SK-N-SH treated with all-trans-retinoic acid at 6 μM for 48 hours (cell line): ENCODE measurements at regions not wholly inside any gene's neighbourhood (a gene's known extent, or its start where the extent isn't known, plus 50 kb on each side); places are given as distances from the start of the nearest gene placed in this dataset.

ENCODE experiments used
- ATAC-seq: fragments of 200-7000 bp; cut with Tn5 transposase; 3 replicates; pipeline ENCODE4 v1.9.1; 2020; ENCODE audit warnings: mild to moderate bottlenecking, moderate library complexity
- ARNTL ChIP-seq: fragments of 450-650 bp; formaldehyde crosslinking; IDR thresholded peaks from 2 replicates; pipeline ENCODE4 v1.5.0; 2020; ENCODE audit warnings: low read depth, mild to moderate bottlenecking, moderate library complexity, borderline replicate concordance
- CSDC2 ChIP-seq: fragments of 250-450 bp; sonication (Bioruptor Pico); IDR thresholded peaks from 2 replicates; pipeline ENCODE4 v1.5.0; 2020; ENCODE audit warnings: mild to moderate bottlenecking, moderate library complexity
- CSRNP3 ChIP-seq: fragments of 250-450 bp; sonication (Bioruptor Pico); IDR thresholded peaks from 2 replicates; pipeline ENCODE4 v1.5.1; 2021; ENCODE audit warnings: mild to moderate bottlenecking, moderate library complexity
- GLIS3 ChIP-seq: fragments of 250-450 bp; sonication (Bioruptor Pico); IDR thresholded peaks from 2 replicates; pipeline ENCODE4 v1.5.0; 2020; ENCODE audit warnings: mild to moderate bottlenecking, moderate library complexity
- ISL1 ChIP-seq: fragments of 250-450 bp; sonication (Bioruptor Pico); IDR thresholded peaks from 2 replicates; pipeline ENCODE4 v2.1.2; 2022; ENCODE audit warnings: mild to moderate bottlenecking, moderate library complexity
- OSR1 ChIP-seq: fragments of 250-450 bp; sonication (Bioruptor Pico); IDR thresholded peaks from 2 replicates; pipeline ENCODE4 v1.8.0; 2022; ENCODE audit warnings: moderate library complexity, mild to moderate bottlenecking, inconsistent platforms
- PATZ1 ChIP-seq: fragments of 250-450 bp; sonication (Bioruptor Pico); IDR thresholded peaks from 2 replicates; pipeline ENCODE4 v1.8.0; 2020; ENCODE audit warnings: mild to moderate bottlenecking, moderate library complexity, borderline replicate concordance
- POU6F1 ChIP-seq: fragments of 250-450 bp; sonication (Bioruptor Pico); IDR thresholded peaks from 2 replicates; pipeline ENCODE4 v1.8.0; 2021; ENCODE audit warnings: low read depth, mild to moderate bottlenecking, moderate library complexity, borderline replicate concordance
- RARB ChIP-seq: fragments of 250-450 bp; sonication (Bioruptor Pico); IDR thresholded peaks from 2 replicates; pipeline ENCODE4 v1.8.0; 2021; ENCODE audit warnings: mild to moderate bottlenecking, moderate library complexity
- SNAI2 ChIP-seq: fragments of 250-450 bp; sonication (Bioruptor Pico); IDR thresholded peaks from 2 replicates; pipeline ENCODE4 v1.5.0; 2020; ENCODE audit warnings: mild to moderate bottlenecking, moderate library complexity
- TCF4 ChIP-seq: fragments of 250-450 bp; sonication (Bioruptor Pico); IDR thresholded peaks from 2 replicates; pipeline ENCODE4 v1.8.0; 2021; ENCODE audit warnings: mild to moderate bottlenecking, moderate library complexity, borderline replicate concordance
- TOX ChIP-seq: fragments of 250-450 bp; sonication (Bioruptor Pico); IDR thresholded peaks from 2 replicates; pipeline ENCODE4 v1.8.0; 2021; ENCODE audit warnings: mild to moderate bottlenecking, moderate library complexity, borderline replicate concordance
- TSHZ2 ChIP-seq: fragments of 250-450 bp; sonication (Bioruptor Pico); IDR thresholded peaks from 2 replicates; pipeline ENCODE4 v1.5.0; 2020; ENCODE audit warnings: mild to moderate bottlenecking, moderate library complexity
- ZC3H10 ChIP-seq: fragments of 250-450 bp; sonication (Bioruptor Pico); IDR thresholded peaks from 2 replicates; pipeline ENCODE4 v1.5.1; 2021; ENCODE audit warnings: mild to moderate bottlenecking, moderate library complexity
- ZFP30 ChIP-seq: fragments of 450-650 bp; formaldehyde crosslinking; IDR thresholded peaks from 2 replicates; pipeline ENCODE4 v1.5.0; 2022; ENCODE audit warnings: mild to moderate bottlenecking, moderate library complexity
- ZNF565 ChIP-seq: fragments of 450-650 bp; formaldehyde crosslinking; conservative IDR thresholded peaks from 2 replicates; pipeline ENCODE4 v1.5.0; 2020; ENCODE audit warnings: low read depth, mild to moderate bottlenecking, moderate library complexity
- ZNF8 ChIP-seq: fragments of 450-650 bp; formaldehyde crosslinking; IDR thresholded peaks from 2 replicates; pipeline ENCODE4 v1.5.0; 2020; ENCODE audit warnings: mild to moderate bottlenecking, moderate library complexity
- TF ChIP-seq, protein P1 (sequence below): fragments of 250-450 bp; sonication (Bioruptor Pico); IDR thresholded peaks from 2 replicates; pipeline ENCODE4 v1.5.1; 2020; ENCODE audit warnings: low read depth, mild to moderate bottlenecking, moderate library complexity

DNA sequence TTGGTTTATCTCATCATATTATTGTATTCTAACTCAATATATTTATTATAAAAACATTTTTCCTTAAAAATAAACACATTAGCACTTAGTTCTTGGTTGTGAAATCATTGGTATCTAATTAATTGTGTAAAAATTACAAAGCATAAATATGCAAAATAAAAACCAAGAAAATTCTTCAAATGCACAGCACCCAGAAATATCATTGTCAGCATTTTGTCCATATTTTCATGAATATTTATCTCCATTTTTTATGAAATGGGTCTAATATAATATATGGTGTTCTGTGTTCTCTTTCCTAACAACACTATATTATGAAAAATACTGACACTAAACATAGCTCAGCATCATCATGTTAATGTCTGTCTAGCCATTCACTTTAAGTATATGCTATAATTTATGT lies 877.8 kb upstream of the MAP3K7 start:
- ATAC-seq = no peak
- TF ChIP-seq CSRNP3 (CRISPR knock-in tag) (no peak), SNAI2 (CRISPR knock-in tag) (no peak)

DNA sequence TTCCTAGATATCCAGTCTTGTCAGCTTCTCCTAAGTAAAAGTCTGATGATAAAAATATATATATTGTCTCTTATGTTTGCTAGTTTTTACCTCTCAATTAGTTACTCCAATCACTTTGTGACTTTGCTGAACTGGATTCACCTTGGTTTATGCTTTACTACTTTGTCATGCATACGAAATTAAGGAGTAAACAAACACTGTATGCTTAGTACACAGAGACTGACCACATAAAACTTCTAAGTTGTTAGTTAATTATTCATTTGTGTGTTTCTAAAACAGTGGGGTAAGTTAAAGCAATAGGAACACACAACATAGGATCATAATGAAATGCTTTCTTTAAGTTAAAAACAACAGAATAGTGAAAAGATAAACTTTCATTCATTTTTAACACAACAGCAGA lies 877.3 kb upstream of the MAP3K7 start:
- no peak for ATAC-seq

GRCh38 chr6:91462241-91462640 lies 875.4 kb upstream of the MAP3K7 start:
- TF ChIP-seq PATZ1 (CRISPR knock-in tag) (no peak), TCF4 (CRISPR knock-in tag) (no peak), OSR1 (no peak), CSDC2 (CRISPR knock-in tag) (no peak)
- ATAC-seq = no peak

More for the DNA sequence above, 877.3 kb upstream of the MAP3K7 start:
- TF ChIP-seq ZNF8 (CRISPR knock-in tag) (no peak), RARB (CRISPR knock-in tag) (no peak), ZFP30 (CRISPR knock-in tag) (no peak), ZC3H10 (CRISPR knock-in tag) (no peak), SNAI2 (CRISPR knock-in tag) (no peak), TCF4 (CRISPR knock-in tag) (no peak), POU6F1 (CRISPR knock-in tag) (no peak), TOX (CRISPR knock-in tag) (no peak), CSRNP3 (CRISPR knock-in tag) (no peak), TSHZ2 (CRISPR knock-in tag) (no peak), ARNTL (no peak), CSDC2 (CRISPR knock-in tag) (no peak), ISL1 (CRISPR knock-in tag) (no peak), ZNF565 (CRISPR knock-in tag) (no peak), OSR1 (no peak), GLIS3 (CRISPR knock-in tag) (no peak)
- TF ChIP-seq, protein P1, sequence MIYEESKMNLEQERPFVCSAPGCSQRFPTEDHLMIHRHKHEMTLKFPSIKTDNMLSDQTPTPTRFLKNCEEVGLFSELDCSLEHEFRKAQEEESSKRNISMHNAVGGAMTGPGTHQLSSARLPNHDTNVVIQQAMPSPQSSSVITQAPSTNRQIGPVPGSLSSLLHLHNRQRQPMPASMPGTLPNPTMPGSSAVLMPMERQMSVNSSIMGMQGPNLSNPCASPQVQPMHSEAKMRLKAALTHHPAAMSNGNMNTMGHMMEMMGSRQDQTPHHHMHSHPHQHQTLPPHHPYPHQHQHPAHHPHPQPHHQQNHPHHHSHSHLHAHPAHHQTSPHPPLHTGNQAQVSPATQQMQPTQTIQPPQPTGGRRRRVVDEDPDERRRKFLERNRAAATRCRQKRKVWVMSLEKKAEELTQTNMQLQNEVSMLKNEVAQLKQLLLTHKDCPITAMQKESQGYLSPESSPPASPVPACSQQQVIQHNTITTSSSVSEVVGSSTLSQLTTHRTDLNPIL (CRISPR knock-in tag) = no peak
